ENCODE measurements at regions not wholly inside any gene's neighbourhood (a gene's known extent, or its start where the extent isn't known, plus 50 kb on each side); places are given as distances from the start of the nearest gene placed in this dataset.

GRCh38 chr18:51453594-51453993, 256.1 kb upstream of the MEX3C start:
- Mint-ChIP-seq H3K36me3 (ENCODE audit: low read depth) (no peaks in the 10 kb centered on the region), H3K27ac (no peak overlapping the region), H3K9me3 (peaks cover 39% of the 10 kb centered on the region), H3K4me1 (ENCODE audit: low read depth) (no peaks in the 10 kb centered on the region), H3K4me3 (no peak overlapping the region), H3K27me3 (ENCODE audit: insufficient read depth) (no peaks in the 10 kb centered on the region; the same call in 1 of the 2 replicates)
- no peak for DNase-seq
- TF ChIP-seq CTCF (IDR thresholded peaks at IDR 0.05): no peak

GRCh38 chr18:51458861-51459260, 261.4 kb upstream of the MEX3C start:
- no peak for DNase-seq
- no peaks in the 10 kb centered on the region for H3K4me1 Mint-ChIP-seq (ENCODE audit: low read depth)
- H3K36me3 Mint-ChIP-seq (ENCODE audit: low read depth): no peaks in the 10 kb centered on the region
- no peak overlapping the region for H3K27ac Mint-ChIP-seq
- TF ChIP-seq CTCF (IDR thresholded peaks at IDR 0.05): no peak
- H3K4me3 Mint-ChIP-seq: no peak overlapping the region
- H3K9me3 Mint-ChIP-seq: peaks cover 30% of the 10 kb centered on the region
- no peaks in the 10 kb centered on the region for H3K27me3 Mint-ChIP-seq (ENCODE audit: insufficient read depth)

- Mint-ChIP-seq H3K27me3 (ENCODE audit: insufficient read depth) (no peaks in the 10 kb centered on the region), H3K27ac (no peak overlapping the region), H3K4me3 (no peak overlapping the region), H3K4me1 (ENCODE audit: low read depth) (no peaks in the 10 kb centered on the region), H3K9me3 (peaks cover 30% of the 10 kb centered on the region), H3K36me3 (ENCODE audit: low read depth) (no peaks in the 10 kb centered on the region)
- no peak for DNase-seq
- no peak for TF ChIP-seq CTCF (IDR thresholded peaks at IDR 0.05)
Observed at GRCh38 chr18:51461956-51462355, 264.5 kb upstream of the MEX3C start.

GRCh38 chr18:51463483-51464136, 266.1 kb upstream of the MEX3C start:
- H3K9me3 Mint-ChIP-seq: peaks cover 28% of the 10 kb centered on the region
- no peak for DNase-seq
- H3K27me3 Mint-ChIP-seq (ENCODE audit: insufficient read depth): no peaks in the 10 kb centered on the region
- H3K4me3 Mint-ChIP-seq: no peak overlapping the region
- no peak for TF ChIP-seq CTCF (IDR thresholded peaks at IDR 0.05)
- no peak overlapping the region for H3K27ac Mint-ChIP-seq
- no peaks in the 10 kb centered on the region for H3K36me3 Mint-ChIP-seq (ENCODE audit: low read depth)
- no peaks in the 10 kb centered on the region for H3K4me1 Mint-ChIP-seq (ENCODE audit: low read depth)

- Mint-ChIP-seq H3K27ac (no peak overlapping the region), H3K36me3 (ENCODE audit: low read depth) (no peaks in the 10 kb centered on the region), H3K4me1 (ENCODE audit: low read depth) (no peaks in the 10 kb centered on the region), H3K4me3 (no peak overlapping the region), H3K9me3 (peaks cover 38% of the 10 kb centered on the region), H3K27me3 (ENCODE audit: insufficient read depth) (no peaks in the 10 kb centered on the region)
- no peak for DNase-seq
- no peak for TF ChIP-seq CTCF (IDR thresholded peaks at IDR 0.05)
Observed at GRCh38 chr18:51478908-51479307, 281.4 kb upstream of the MEX3C start.

GRCh38 chr18:51479736-51480135, 282.3 kb upstream of the MEX3C start:
- H3K4me1 Mint-ChIP-seq (ENCODE audit: low read depth): no peaks in the 10 kb centered on the region
- H3K36me3 Mint-ChIP-seq (ENCODE audit: low read depth): no peaks in the 10 kb centered on the region
- H3K4me3 Mint-ChIP-seq: no peak overlapping the region
- TF ChIP-seq CTCF (IDR thresholded peaks at IDR 0.05): no peak
- H3K27ac Mint-ChIP-seq: no peak overlapping the region
- DNase-seq: no peak
- H3K9me3 Mint-ChIP-seq: peaks cover 32% of the 10 kb centered on the region
- H3K27me3 Mint-ChIP-seq (ENCODE audit: insufficient read depth): no peaks in the 10 kb centered on the region

Data from HFFc6 (cell line).